GM18907 (cell line): ENCODE measurements at regions not wholly inside any gene's neighbourhood (a gene's known extent, or its start where the extent isn't known, plus 50 kb on each side); places are given as distances from the start of the nearest gene placed in this dataset.
A peak's percentile ranks its signal among the peaks of the same experiment; 100 is the strongest.

ENCODE experiments used
- ATAC-seq: cut with Tn5 transposase; IDR thresholded peaks from one replicate; pipeline ENCODE4 v1.9.1; 2021; ENCODE audit warnings: mild to moderate bottlenecking, moderate library complexity; ENCODE audit not compliant: unreplicated experiment

DNA sequence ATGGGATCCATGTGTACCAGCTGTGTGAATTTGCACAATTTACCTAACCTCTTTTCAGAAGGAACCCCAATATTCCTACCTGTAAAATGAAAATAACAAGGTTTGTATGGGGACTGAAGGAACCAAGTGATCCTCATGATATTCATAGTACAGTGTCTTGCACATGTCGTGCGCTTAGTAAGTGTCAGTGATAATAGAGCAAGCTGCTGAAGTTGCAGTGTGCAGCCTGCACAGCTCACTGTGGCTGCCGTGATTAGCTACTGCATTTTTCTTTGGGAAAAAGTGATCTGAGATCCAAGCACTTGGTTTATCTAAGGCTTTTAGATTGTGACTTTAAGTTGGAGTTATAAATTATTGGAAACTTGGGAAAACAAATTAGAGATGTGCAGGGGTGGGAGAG, 135.9 kb upstream of the FRY start:
- no peak for ATAC-seq

DNA sequence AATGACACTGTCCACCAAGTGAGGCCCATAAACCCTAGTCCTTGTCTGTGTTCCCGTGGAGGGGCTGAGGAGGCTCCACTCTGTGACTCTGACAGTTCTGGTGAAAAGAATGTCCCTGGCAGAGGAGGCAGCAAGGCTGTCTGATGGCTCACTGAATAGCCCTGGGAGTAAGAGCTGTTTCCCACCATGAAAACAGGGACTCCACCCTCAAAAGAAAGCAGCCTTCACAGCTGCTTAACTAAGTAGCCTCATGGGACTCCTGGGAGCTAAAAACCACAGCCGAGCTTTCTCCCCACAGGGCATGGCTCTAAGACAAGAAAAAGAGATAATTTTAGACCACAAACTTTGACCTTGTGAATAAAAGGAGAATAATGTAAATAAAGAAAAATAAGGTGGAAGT, 135.1 kb upstream of the FRY start:
- peak; percentile 70 for ATAC-seq

DNA sequence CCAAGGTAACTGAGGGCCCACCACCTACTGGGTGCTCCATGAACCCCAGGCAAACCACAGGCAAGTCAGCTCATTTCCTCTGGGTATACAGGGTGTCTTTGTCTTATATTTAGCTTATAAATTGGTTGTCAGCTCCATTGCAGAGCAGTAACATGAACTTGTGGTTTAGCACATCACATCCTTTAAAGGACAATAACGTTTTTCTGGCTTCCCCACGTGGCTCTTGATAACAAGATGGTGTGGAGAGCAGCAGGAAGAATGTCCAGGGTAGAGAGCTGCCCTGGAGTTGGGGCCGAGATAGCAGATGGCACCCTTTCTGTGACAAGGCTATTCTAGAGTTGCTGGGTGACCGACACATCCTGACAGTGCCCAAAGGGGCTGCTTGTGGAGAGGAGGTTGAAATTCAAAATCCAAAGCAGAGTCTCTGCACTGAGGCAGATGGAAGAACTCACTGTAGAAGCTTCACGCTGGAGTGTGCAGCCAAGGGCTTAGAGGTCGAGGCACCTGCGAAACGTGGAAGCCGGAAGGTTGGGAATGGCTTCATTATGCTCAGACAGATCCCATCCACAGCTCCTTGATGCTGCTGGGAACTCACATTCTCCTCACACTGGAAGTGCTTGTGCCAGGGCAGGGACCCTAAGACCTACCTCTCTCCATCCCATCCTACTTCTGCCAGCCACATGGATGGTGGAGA, 133.0 kb upstream of the FRY start:
- ATAC-seq = no peak

DNA sequence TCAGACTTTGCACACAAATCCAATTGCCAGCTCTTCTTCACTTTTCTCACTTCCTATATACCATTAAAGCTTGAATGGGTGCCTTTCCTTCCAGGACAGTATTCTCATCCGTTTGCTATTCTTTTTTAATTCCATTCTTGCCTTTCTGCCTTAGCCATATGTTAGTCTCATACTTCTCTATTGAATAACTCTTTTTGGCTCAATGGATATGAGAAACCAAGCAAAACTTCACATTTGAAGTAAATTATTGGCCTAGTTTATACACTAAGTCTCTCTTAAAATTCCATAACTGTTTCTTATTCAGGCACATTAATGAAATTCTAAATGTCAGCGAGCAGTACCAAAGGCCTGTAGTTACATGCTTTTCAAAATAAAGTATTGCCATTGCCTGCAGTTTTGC, 129.6 kb upstream of the FRY start:
- no peak for ATAC-seq

DNA sequence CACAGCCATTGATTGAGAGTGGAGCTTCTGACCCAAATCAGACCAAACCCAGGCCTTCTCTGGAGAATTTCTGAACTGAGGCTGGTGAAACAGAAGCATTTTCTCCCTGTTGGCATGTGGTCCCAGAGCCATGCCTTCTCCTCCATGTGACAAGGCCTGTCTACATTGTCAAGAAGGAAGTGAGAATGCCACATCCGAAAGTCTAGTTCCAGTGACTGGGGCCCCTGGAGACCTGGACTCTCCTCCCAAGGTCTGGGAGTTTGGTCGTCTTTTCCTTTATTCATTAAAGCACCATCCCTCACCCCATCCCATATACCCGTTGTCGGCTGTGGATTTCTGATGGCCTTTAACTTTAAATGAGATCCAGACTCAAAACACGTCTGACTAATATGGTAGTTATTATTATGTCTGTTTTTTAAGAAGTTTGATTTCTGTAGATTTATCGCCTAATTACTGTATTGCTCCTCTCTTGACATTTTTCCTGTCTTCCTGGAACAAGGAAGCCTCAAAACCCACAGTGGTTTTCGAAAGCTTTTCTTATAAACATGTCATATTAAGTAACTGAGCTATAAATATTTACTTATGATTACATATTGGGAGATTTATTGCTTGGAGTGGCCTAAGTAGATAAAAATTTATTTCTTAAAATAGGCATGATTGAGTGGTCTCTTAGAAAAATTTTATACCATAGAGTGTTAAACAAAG, 128.3 kb upstream of the FRY start:
- ATAC-seq = no peak

DNA sequence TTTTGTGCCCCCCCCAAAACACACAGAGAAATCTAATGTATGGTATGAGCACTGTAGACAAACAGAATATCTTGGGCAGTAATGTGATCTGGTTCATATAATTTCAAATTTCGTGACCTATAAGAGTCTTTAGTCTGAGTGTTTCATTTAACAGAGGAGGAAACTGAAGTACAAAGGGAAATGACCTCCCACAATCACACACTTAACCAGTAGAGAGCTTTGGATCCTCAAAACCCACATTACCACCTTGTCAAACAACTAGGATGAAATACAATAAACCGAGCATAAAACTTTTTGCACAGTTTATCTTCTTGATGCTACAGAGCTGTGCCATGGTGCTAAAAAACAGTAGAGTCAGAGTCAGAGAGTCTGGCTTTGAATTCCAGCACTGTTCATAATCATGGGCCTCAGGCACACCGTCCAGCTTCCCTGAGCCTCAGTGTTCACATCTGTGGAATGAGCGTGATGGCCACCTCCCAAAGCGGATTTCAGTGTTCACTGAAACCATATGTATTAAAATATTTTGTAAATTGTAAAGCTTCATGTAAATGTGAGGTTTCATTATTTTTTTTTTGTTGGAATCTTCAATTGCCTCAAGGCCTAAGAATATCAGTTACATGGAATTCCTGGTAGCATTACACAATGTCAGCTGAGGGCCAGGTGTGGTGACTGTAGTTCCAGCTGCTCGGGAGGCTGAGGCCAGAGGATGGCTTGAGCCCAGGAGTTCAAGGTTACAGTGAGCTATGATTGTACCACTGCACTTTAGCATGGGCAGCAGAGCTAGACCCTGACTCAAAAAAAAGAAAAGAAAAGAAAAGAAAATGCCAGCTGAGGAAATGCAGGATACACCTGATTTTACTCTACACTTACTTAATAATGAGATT, 126.4 kb upstream of the FRY start:
- ATAC-seq = no peak

DNA sequence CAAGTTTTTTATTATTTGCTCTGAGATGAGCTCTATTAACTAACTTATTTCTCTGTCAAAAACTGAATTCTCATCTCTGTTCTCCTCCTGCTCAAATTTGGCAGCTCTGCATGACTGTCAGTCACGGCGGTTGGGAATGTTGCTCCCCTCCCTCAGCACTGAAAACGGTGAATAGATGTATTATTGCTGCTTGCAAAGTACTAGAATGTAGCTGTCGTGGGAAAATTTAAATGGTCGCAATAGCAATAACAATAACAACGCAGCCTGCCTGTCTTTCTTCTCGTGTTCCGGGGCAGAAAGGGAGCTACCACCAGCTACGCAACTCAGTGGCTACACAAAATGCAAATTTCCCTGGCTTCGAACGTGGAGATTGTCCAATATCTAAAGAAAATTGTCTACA, 125.6 kb upstream of the FRY start:
- no peak for ATAC-seq

DNA sequence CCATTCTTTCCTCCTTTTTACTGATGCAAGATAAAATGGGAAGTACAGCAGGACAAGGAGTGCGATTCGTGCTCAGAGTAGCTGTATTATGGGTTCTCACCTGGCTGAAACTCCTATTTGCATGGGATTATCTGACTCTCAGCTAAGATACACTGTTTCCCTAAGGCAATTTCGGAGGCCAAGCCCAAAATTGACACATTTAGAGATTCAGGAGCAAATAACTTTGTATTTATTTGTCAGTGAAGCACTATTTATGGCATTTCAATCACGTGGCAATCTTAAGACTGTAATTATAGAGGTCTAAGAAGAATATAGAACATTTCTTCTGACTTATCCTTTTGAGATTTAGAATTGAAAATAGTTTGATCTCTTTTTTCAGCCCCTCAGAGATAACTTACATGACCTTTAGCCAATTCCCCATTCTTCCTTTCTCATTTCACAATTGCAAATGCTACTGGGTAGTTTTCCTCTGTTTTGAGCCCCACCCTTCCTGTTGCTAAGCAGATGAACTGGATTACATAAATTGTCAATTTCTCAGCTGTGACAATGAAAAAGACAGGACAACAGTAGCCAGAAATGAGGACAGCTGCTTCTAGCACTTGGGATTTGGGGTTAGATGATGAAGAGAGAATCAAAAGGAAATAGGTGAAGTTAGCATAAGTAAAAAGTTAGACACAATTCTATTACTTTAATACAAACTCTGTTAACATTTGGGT, 122.7 kb upstream of the FRY start:
- no peak for ATAC-seq

DNA sequence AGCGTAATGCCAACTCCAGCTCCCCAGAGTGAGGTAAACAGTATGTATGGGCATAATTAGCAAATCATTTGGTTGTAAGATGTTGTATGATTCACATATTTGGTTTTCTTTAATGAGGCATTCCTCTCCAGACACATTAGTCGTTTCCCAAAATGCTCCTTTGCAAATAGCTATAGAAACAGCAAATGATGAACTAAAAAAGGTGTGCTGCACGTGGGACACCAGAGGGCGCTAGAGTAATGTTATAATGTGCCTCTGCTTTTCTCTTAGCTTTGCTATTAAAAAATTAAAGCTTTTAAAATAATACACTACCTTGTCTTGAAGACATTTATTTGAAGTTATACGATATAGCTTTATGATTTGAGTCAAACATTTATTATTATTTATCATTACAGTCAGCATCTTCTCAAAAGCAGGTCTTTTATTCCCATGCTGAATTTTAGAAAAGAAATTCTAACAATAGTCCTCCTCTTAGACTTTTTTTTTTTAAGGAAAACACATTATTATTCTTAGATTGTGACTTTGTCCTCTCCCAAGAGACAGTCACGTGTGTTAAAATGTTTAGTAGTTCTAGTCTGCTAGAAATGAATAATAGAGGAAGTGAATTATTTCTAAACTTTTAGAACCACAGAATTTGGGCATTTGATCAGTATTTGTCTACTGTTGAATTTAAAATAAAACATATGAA, 121.6 kb upstream of the FRY start:
- ATAC-seq = peak; percentile 56

DNA sequence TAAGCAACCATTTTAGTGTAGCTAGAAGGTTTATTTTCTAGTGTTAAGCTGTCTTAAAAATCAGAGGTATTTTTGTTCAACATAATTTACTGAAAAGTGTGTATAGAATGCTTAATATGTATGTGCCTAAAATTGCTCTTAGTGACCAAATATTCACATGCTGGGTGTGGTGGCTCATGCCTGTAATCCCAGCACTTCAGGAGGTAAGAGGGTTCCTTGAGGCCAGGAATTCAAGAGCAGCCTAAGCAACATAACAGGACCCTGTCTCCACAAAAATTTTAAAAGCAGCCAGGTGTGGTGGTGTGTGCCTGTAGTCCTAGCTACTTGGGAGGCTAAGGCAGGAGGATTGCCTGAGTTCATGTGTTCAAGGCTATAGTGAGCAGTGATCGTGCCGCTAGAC, 120.9 kb upstream of the FRY start:
- no peak for ATAC-seq

DNA sequence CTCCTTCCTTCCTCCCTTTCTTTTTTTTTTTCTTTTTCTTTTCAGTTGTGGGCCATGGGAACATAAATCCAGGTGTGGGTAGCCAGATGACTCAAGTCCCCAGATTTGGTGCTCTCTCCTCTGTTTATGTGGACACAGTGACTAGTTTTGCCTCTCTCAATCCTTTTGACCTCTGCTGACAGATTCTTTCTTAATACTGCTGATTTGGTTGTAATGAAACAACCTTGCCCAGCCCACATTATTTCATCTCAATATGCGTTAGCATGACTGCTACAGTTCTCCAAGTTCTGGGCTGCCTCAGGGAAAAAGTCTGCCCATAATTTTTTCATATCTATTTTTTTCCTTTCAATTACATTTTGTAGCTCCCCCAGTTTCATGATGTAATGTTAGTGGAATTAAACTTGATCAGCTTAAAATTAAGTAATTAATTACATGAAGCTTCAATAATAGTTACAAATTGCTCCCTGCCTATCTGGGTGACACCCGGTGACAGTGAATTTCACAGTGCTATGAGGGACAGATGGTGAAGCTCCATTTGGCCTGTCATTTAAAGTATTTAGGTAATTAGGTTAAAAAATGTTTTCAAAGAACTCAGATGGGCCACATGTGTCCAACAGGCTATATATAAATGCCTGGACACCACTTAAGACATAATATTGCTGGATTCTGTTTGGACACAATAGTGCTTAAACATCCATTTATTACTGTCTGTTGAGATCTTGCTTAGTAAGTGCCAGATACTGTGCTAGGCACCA, 118.8 kb upstream of the FRY start:
- ATAC-seq = no peak

DNA sequence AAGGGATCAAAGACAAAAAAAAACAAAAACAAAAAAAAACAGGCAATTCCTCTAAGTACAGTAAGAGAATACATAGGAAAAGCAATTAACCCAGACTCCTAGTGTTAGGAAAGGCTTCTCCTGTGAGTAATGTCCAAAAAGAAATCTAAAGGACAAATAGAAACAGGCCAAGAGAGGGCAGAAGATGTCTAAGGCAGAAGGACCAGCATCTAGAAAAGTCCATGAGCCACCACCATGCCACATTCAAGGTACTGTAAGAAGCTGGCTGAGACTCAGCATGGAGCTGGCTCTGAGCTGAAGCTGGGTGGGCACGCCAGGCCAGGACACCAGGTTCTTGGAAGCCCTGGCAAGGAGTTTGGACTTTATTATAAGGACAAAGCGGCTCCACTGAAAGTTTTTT, 118.1 kb upstream of the FRY start:
- no peak for ATAC-seq

DNA sequence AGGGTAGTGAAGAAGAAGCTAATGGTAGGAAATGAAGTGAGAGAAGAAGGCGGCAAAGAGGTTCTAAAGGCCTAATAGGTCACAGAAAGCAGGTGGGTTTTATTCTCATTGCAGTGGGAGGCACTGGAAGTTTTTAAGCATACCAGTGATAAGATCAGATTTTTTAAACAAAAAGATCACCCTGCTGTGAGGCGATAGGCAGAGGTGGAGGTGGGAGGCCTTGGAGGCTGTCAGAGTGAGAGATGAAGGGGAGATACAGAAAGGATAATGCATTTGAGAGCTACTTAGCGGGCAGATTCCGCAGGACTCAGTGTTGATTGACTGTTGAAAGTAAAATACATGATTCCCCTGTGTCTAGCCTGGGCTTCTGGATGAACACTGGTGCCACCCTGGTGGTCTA, 116.7 kb upstream of the FRY start:
- ATAC-seq = no peak

DNA sequence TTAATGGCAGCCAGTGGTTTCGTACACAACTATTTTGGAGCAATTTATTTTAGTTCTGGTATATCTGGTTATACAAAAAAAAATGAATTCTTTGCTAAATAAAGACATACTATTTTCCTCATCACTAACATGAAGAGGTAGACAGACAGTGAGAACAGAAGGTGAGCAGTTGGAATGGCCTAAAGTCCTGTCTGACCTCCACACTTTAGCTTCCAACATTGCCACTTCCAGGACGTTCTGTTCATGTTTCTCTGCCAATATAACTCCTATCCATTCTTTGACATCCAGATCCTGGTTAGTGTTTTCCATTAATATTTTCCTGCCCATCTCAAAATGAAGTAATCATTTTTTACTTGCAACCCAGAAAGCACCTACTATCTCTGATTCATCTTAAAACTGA, 112.9 kb upstream of the FRY start:
- ATAC-seq = no peak

DNA sequence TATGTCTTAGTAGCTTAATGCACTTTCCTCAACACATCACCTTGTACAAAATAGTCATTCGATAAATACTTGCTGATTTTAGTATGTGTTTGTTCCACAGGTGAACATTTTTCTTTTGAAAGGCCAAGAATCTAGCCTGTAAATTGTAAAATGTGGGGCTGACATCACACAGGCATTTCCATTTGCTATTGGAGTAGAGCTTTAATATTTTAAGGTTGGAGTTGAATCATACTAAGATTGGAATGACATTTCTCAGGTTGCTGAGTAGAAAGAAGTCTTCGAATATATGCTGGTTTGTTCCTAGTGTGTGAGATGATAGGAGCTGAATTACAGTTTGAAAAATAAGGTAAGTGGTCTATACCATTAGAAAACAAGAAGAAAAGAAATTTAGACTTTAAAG, 112.3 kb upstream of the FRY start:
- no peak for ATAC-seq

DNA sequence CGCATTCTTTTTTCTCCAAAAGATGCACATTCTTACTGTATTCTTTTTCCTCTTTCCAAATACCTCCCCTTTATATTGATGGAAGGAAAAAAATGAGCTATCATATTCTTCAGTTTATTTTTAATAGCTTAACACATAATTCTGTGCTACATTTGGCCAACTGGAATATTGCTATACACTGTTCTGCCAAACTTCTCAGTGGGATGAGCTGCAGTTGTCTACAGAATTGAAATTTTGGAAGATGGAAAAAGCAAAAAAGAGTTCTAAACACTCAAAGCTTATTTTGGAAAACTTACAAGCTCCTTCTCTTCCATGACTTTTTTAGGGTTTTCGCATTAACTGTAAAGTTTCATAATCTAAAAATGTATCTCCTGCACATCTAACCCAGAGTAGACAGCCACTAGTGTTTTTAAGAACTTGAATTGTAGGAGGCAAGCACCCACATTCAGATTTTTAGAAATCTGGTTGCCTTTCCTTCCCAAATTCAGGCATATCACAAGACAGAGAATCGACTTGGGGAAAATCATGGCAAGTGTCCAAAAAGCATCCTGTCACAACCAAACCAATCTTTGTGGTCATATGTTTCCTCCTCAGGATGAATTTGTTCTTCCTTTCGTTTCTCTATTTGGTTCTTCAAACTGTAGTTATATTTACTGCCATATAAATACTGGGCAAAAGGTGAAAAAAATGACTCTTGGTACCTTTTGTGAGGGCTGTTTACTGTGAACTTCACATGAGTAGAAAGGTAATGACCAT, 111.4 kb upstream of the FRY start:
- no peak for ATAC-seq

DNA sequence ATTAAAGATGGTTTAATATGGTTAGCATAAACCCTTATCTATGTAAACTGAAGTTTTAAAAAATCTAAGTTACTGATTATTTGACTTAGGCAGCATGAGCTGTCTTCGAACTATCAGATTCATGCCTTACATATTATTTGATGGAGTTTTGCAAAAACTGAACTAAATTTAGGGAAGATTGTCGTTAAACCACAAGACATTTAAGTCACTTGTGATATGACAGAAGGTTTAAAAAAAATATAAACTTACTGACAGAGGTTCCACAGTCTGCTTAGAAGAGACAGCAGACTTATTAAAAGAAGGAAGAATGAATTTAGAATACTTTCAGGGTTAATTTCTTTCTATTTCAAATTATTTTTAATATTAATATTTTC, 110.9 kb upstream of the FRY start:
- ATAC-seq = no peak

DNA sequence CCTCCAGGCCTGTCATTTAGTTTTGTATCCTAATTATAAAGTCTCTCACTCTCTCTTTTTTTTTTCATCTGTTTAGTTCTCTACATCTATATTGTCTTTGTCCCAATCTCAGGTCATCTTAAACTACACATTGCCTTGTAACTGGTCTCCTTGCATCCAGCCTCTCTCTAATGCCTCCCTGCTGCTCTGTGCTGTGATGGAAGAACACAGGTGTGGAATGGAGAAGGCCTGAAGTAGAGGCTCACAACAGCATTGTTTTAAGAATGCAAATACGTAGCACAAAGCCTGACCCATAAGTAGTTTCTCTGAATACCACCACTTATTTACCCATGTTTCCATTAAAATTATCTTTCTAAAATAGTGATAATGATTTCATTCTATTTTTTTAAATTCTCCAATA, 108.8 kb upstream of the FRY start:
- ATAC-seq = no peak

DNA sequence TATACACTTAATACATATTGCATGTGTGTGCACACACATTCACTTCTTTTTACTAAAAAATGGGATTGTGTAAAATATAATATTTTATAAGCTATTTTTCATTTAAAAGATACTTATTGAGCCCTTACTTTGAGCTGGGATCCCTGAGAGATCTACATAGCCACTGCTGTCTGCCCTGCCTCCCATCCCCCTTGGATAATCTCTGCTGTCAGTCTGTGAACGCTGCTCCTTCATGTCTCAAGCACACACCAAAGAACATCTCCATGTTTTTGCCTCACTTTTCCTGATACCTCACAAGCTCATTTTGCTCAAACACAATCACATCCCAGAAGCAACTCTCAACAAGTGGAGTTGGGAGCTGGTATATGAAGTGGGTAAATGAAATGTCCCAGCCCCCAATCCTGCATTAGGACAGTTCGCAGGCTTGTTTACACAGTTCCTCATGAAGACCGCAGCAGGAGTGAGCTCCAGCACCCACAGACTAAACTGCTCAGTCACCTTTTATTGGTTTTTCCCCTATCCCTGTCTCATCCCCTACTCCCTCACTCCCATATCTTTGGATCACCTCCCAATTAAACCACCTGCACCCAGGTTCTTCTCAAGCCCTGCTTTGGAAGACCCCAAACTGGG, 108.3 kb upstream of the FRY start:
- no peak for ATAC-seq
